ENCODE measurements at regions not wholly inside any gene's neighbourhood (a gene's known extent, or its start where the extent isn't known, plus 50 kb on each side); places are given as distances from the start of the nearest gene placed in this dataset.

GRCh38 chr11:104522650-104523049, 358.7 kb upstream of the PDGFD start:
- H3K27ac ChIP-seq (ENCODE audit: low read length), result no peak overlapping the region
- H3K4me1 ChIP-seq (ENCODE audit: control insufficient read depth, insufficient read depth, low read length), result no peaks in the 10 kb centered on the region
- H3K36me3 ChIP-seq (ENCODE audit: control insufficient read depth, insufficient read depth, low read length), result no peaks in the 10 kb centered on the region
- peak; percentile 3 to 8 for DNase-seq
- no peak overlapping the region for H3K4me3 ChIP-seq (ENCODE audit: low read length)
- no peaks in the 10 kb centered on the region for H3K27me3 ChIP-seq (ENCODE audit: control insufficient read depth, insufficient read depth, low read length)
- no peaks in the 10 kb centered on the region for H3K9me3 ChIP-seq (ENCODE audit: control insufficient read depth, low read depth, low read length)

- WGBS (ENCODE audit: insufficient coverage, low lambda C conversion rate), result 88% methylated on average over 1 of the region's 2 CpGs
- Histone ChIP-seq H3K9me3 (ENCODE audit: control insufficient read depth, low read depth, low read length) (no peaks in the 10 kb centered on the region), H3K4me3 (ENCODE audit: low read length) (no peak overlapping the region), H3K27ac (ENCODE audit: low read length) (no peak overlapping the region), H3K4me1 (ENCODE audit: control insufficient read depth, insufficient read depth, low read length) (no peaks in the 10 kb centered on the region), H3K36me3 (ENCODE audit: control insufficient read depth, insufficient read depth, low read length) (no peaks in the 10 kb centered on the region), H3K27me3 (ENCODE audit: control insufficient read depth, insufficient read depth, low read length) (no peaks in the 10 kb centered on the region)
- DNase-seq, result no peak
Observed at GRCh38 chr11:104522123-104522522, 358.2 kb upstream of the PDGFD start.

DNA sequence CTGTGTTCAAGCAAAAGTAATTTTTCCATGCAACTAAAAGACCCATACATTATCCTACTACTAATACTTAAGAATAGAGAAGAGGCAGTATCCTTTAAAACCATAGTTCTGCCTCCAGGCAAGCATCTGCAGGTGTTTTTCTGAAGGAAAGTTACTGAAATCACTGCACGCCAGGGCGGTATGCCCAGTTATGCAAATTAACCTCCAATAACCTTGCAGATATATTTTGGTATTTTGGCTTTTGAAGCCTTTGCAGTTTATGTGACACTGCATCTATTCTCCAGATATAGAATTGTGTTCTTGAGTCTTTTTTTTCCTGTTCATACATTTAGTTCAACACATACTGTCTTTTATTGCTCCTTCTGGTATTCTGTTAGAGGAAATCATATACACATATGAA, 346.2 kb upstream of the PDGFD start:
- no peak for DNase-seq
- Histone ChIP-seq H3K9me3 (ENCODE audit: control insufficient read depth, low read depth, low read length) (no peaks in the 10 kb centered on the region), H3K4me1 (ENCODE audit: control insufficient read depth, insufficient read depth, low read length) (no peaks in the 10 kb centered on the region), H3K36me3 (ENCODE audit: control insufficient read depth, insufficient read depth, low read length) (no peaks in the 10 kb centered on the region), H3K27ac (ENCODE audit: low read length) (no peak overlapping the region), H3K4me3 (ENCODE audit: low read length) (no peak overlapping the region), H3K27me3 (ENCODE audit: control insufficient read depth, insufficient read depth, low read length) (no peaks in the 10 kb centered on the region)
- WGBS (ENCODE audit: insufficient coverage, low lambda C conversion rate), result no CpG with 5 or more reads among the region's 2 CpGs

GRCh38 chr11:104490182-104490581, 326.2 kb upstream of the PDGFD start:
- H3K27ac ChIP-seq (ENCODE audit: low read length), result no peak overlapping the region
- peaks cover 4% of the 10 kb centered on the region for H3K9me3 ChIP-seq (ENCODE audit: control insufficient read depth, low read depth, low read length)
- H3K36me3 ChIP-seq (ENCODE audit: control insufficient read depth, insufficient read depth, low read length), result no peaks in the 10 kb centered on the region
- no peaks in the 10 kb centered on the region for H3K27me3 ChIP-seq (ENCODE audit: control insufficient read depth, insufficient read depth, low read length)
- DNase-seq, result no peak
- H3K4me3 ChIP-seq (ENCODE audit: low read length), result no peak overlapping the region
- H3K4me1 ChIP-seq (ENCODE audit: control insufficient read depth, insufficient read depth, low read length), result no peaks in the 10 kb centered on the region
- WGBS (ENCODE audit: insufficient coverage, low lambda C conversion rate), result no CpG with 5 or more reads among the region's 6 CpGs

GRCh38 chr11:104488561-104488960, 324.6 kb upstream of the PDGFD start:
- Histone ChIP-seq H3K9me3 (ENCODE audit: control insufficient read depth, low read depth, low read length) (peaks cover 4% of the 10 kb centered on the region), H3K36me3 (ENCODE audit: control insufficient read depth, insufficient read depth, low read length) (no peaks in the 10 kb centered on the region), H3K27ac (ENCODE audit: low read length) (no peak overlapping the region), H3K4me3 (ENCODE audit: low read length) (no peak overlapping the region), H3K4me1 (ENCODE audit: control insufficient read depth, insufficient read depth, low read length) (no peaks in the 10 kb centered on the region), H3K27me3 (ENCODE audit: control insufficient read depth, insufficient read depth, low read length) (no peaks in the 10 kb centered on the region)
- WGBS (ENCODE audit: insufficient coverage, low lambda C conversion rate), result 100% methylated on average over 1 of the region's 3 CpGs
- DNase-seq, result no peak

- no peaks in the 10 kb centered on the region for H3K36me3 ChIP-seq (ENCODE audit: control insufficient read depth, insufficient read depth, low read length)
- H3K27ac ChIP-seq (ENCODE audit: low read length), result no peak overlapping the region
- H3K4me1 ChIP-seq (ENCODE audit: control insufficient read depth, insufficient read depth, low read length), result no peaks in the 10 kb centered on the region
- 69% methylated on average over 3 of the region's 4 CpGs for WGBS (ENCODE audit: insufficient coverage, low lambda C conversion rate)
- DNase-seq, result no peak
- no peaks in the 10 kb centered on the region for H3K27me3 ChIP-seq (ENCODE audit: control insufficient read depth, insufficient read depth, low read length)
- H3K9me3 ChIP-seq (ENCODE audit: control insufficient read depth, low read depth, low read length), result peaks cover 4% of the 10 kb centered on the region
- H3K4me3 ChIP-seq (ENCODE audit: low read length), result no peak overlapping the region
Observed at GRCh38 chr11:104487046-104487806, 323.3 kb upstream of the PDGFD start.

GRCh38 chr11:104484804-104485554, 321.0 kb upstream of the PDGFD start:
- no peaks in the 10 kb centered on the region for H3K4me1 ChIP-seq (ENCODE audit: control insufficient read depth, insufficient read depth, low read length)
- DNase-seq, result no peak
- H3K9me3 ChIP-seq (ENCODE audit: control insufficient read depth, low read depth, low read length), result no peaks in the 10 kb centered on the region
- no peaks in the 10 kb centered on the region for H3K27me3 ChIP-seq (ENCODE audit: control insufficient read depth, insufficient read depth, low read length)
- no peaks in the 10 kb centered on the region for H3K36me3 ChIP-seq (ENCODE audit: control insufficient read depth, insufficient read depth, low read length)
- no peak overlapping the region for H3K27ac ChIP-seq (ENCODE audit: low read length)
- no peak overlapping the region for H3K4me3 ChIP-seq (ENCODE audit: low read length)
- WGBS (ENCODE audit: insufficient coverage, low lambda C conversion rate), result 80% methylated on average over 2 of the region's 4 CpGs

GRCh38 chr11:104476898-104477297, 313.0 kb upstream of the PDGFD start:
- WGBS (ENCODE audit: insufficient coverage, low lambda C conversion rate), result 84% methylated on average over 2 of the region's 2 CpGs

GRCh38 chr11:104476454-104476853, 312.5 kb upstream of the PDGFD start:
- Histone ChIP-seq H3K4me1 (ENCODE audit: control insufficient read depth, insufficient read depth, low read length) (no peaks in the 10 kb centered on the region), H3K36me3 (ENCODE audit: control insufficient read depth, insufficient read depth, low read length) (no peaks in the 10 kb centered on the region), H3K4me3 (ENCODE audit: low read length) (no peak overlapping the region), H3K27me3 (ENCODE audit: control insufficient read depth, insufficient read depth, low read length) (no peaks in the 10 kb centered on the region), H3K9me3 (ENCODE audit: control insufficient read depth, low read depth, low read length) (no peaks in the 10 kb centered on the region), H3K27ac (ENCODE audit: low read length) (no peak overlapping the region)
- no peak for DNase-seq

More at GRCh38 chr11:104476898-104477297, 313.0 kb upstream of the PDGFD start:
- DNase-seq, result no peak
- Histone ChIP-seq H3K27me3 (ENCODE audit: control insufficient read depth, insufficient read depth, low read length) (no peaks in the 10 kb centered on the region), H3K4me1 (ENCODE audit: control insufficient read depth, insufficient read depth, low read length) (no peaks in the 10 kb centered on the region), H3K9me3 (ENCODE audit: control insufficient read depth, low read depth, low read length) (no peaks in the 10 kb centered on the region), H3K36me3 (ENCODE audit: control insufficient read depth, insufficient read depth, low read length) (no peaks in the 10 kb centered on the region), H3K4me3 (ENCODE audit: low read length) (no peak overlapping the region), H3K27ac (ENCODE audit: low read length) (no peak overlapping the region)

- H3K36me3 ChIP-seq (ENCODE audit: control insufficient read depth, insufficient read depth, low read length), result no peaks in the 10 kb centered on the region
- H3K27me3 ChIP-seq (ENCODE audit: control insufficient read depth, insufficient read depth, low read length), result no peaks in the 10 kb centered on the region
- H3K4me3 ChIP-seq (ENCODE audit: low read length), result no peak overlapping the region
- H3K9me3 ChIP-seq (ENCODE audit: control insufficient read depth, low read depth, low read length), result no peaks in the 10 kb centered on the region
- H3K4me1 ChIP-seq (ENCODE audit: control insufficient read depth, insufficient read depth, low read length), result no peaks in the 10 kb centered on the region
- no peak overlapping the region for H3K27ac ChIP-seq (ENCODE audit: low read length)
- DNase-seq, result no peak
Observed at GRCh38 chr11:104467404-104467803, 303.5 kb upstream of the PDGFD start.

GRCh38 chr11:104465321-104465720, 301.4 kb upstream of the PDGFD start:
- DNase-seq, result no peak
- Histone ChIP-seq H3K27me3 (ENCODE audit: control insufficient read depth, insufficient read depth, low read length) (no peaks in the 10 kb centered on the region), H3K27ac (ENCODE audit: low read length) (no peak overlapping the region), H3K4me1 (ENCODE audit: control insufficient read depth, insufficient read depth, low read length) (no peaks in the 10 kb centered on the region), H3K4me3 (ENCODE audit: low read length) (no peak overlapping the region), H3K9me3 (ENCODE audit: control insufficient read depth, low read depth, low read length) (no peaks in the 10 kb centered on the region), H3K36me3 (ENCODE audit: control insufficient read depth, insufficient read depth, low read length) (no peaks in the 10 kb centered on the region)
- WGBS (ENCODE audit: insufficient coverage, low lambda C conversion rate), result no CpG with 5 or more reads among the region's 1 CpG
